ENCODE measurements at regions not wholly inside any gene's neighbourhood (a gene's known extent, or its start where the extent isn't known, plus 50 kb on each side); places are given as distances from the start of the nearest gene placed in this dataset.
A peak's percentile ranks its signal among the peaks of the same experiment; 100 is the strongest.

- no peaks in the 10 kb centered on the region for H4K20me1 ChIP-seq (ENCODE audit: insufficient read depth, low read depth, low read length)
- no peak overlapping the region for H3K9ac ChIP-seq (ENCODE audit: low read length)
- H3K79me2 ChIP-seq (ENCODE audit: low read length) = no peaks in the 10 kb centered on the region
- no peak overlapping the region for H3K27ac ChIP-seq (ENCODE audit: low read length)
- no peaks in the 10 kb centered on the region for H3K9me2 ChIP-seq (replicated peaks; ENCODE audit: insufficient read depth, low read length)
- no peaks in the 10 kb centered on the region for H3K36me3 ChIP-seq (ENCODE audit: insufficient read depth, low read length)
- no peak overlapping the region for H2AFZ ChIP-seq (ENCODE audit: low read length)
- H3K27me3 ChIP-seq (ENCODE audit: low read length) = no peaks in the 10 kb centered on the region
- DNase-seq = no peak
- no peak overlapping the region for H3K4me2 ChIP-seq (ENCODE audit: low read depth, low read length, poor library complexity, severe bottlenecking)
- H3K4me3 ChIP-seq (ENCODE audit: low read length) = no peak overlapping the region
- H3K4me1 ChIP-seq (ENCODE audit: low read length) = peaks cover 23% of the 10 kb centered on the region
- no peaks in the 10 kb centered on the region for H3K9me3 ChIP-seq (ENCODE audit: low read length)
Observed at GRCh38 chr18:47683774-47684173, 246.7 kb downstream of the SMAD2 start.

GRCh38 chr18:47682876-47683275 is 247.6 kb downstream of the SMAD2 start:
- H3K4me3 ChIP-seq (ENCODE audit: low read length) = no peak overlapping the region
- H3K9ac ChIP-seq (ENCODE audit: low read length) = no peak overlapping the region
- no peak overlapping the region for H3K27ac ChIP-seq (ENCODE audit: low read length)
- H3K27me3 ChIP-seq (ENCODE audit: low read length) = no peaks in the 10 kb centered on the region
- H3K79me2 ChIP-seq (ENCODE audit: low read length) = no peaks in the 10 kb centered on the region
- H3K9me2 ChIP-seq (replicated peaks; ENCODE audit: insufficient read depth, low read length) = no peaks in the 10 kb centered on the region
- H4K20me1 ChIP-seq (ENCODE audit: insufficient read depth, low read depth, low read length) = no peaks in the 10 kb centered on the region
- no peaks in the 10 kb centered on the region for H3K36me3 ChIP-seq (ENCODE audit: insufficient read depth, low read length)
- H3K4me2 ChIP-seq (ENCODE audit: low read depth, low read length, poor library complexity, severe bottlenecking) = no peak overlapping the region
- H2AFZ ChIP-seq (ENCODE audit: low read length) = no peak overlapping the region
- H3K4me1 ChIP-seq (ENCODE audit: low read length) = peaks cover 30% of the 10 kb centered on the region
- no peak for DNase-seq
- no peaks in the 10 kb centered on the region for H3K9me3 ChIP-seq (ENCODE audit: low read length)

GRCh38 chr18:47680488-47680887 is 250.0 kb downstream of the SMAD2 start:
- Histone ChIP-seq H2AFZ (ENCODE audit: low read length) (no peak overlapping the region), H3K9me3 (ENCODE audit: low read length) (no peaks in the 10 kb centered on the region), H3K4me2 (ENCODE audit: low read depth, low read length, poor library complexity, severe bottlenecking) (peak overlapping the region; percentile 4), H3K4me1 (ENCODE audit: low read length) (peaks cover 35% of the 10 kb centered on the region), H3K27ac (ENCODE audit: low read length) (peak overlapping the region; percentile 28), H3K4me3 (ENCODE audit: low read length) (no peak overlapping the region), H4K20me1 (ENCODE audit: insufficient read depth, low read depth, low read length) (no peaks in the 10 kb centered on the region), H3K79me2 (ENCODE audit: low read length) (no peaks in the 10 kb centered on the region), H3K36me3 (ENCODE audit: insufficient read depth, low read length) (no peaks in the 10 kb centered on the region), H3K27me3 (ENCODE audit: low read length) (no peaks in the 10 kb centered on the region), H3K9me2 (replicated peaks; ENCODE audit: insufficient read depth, low read length) (no peaks in the 10 kb centered on the region), H3K9ac (ENCODE audit: low read length) (no peak overlapping the region)
- DNase-seq = peak; percentile 42

GRCh38 chr18:47679864-47680263 is 250.6 kb downstream of the SMAD2 start:
- Histone ChIP-seq H3K36me3 (ENCODE audit: insufficient read depth, low read length) (no peaks in the 10 kb centered on the region), H3K27ac (ENCODE audit: low read length) (peak overlapping the region; percentile 28), H3K4me3 (ENCODE audit: low read length) (no peak overlapping the region), H4K20me1 (ENCODE audit: insufficient read depth, low read depth, low read length) (no peaks in the 10 kb centered on the region), H3K9me2 (replicated peaks; ENCODE audit: insufficient read depth, low read length) (no peaks in the 10 kb centered on the region), H3K9ac (ENCODE audit: low read length) (no peak overlapping the region), H3K79me2 (ENCODE audit: low read length) (no peaks in the 10 kb centered on the region), H3K4me1 (ENCODE audit: low read length) (peaks cover 35% of the 10 kb centered on the region), H3K9me3 (ENCODE audit: low read length) (no peaks in the 10 kb centered on the region), H2AFZ (ENCODE audit: low read length) (no peak overlapping the region), H3K27me3 (ENCODE audit: low read length) (no peaks in the 10 kb centered on the region), H3K4me2 (ENCODE audit: low read depth, low read length, poor library complexity, severe bottlenecking) (no peak overlapping the region)
- DNase-seq = peak; percentile 57

- Histone ChIP-seq H3K9me2 (replicated peaks; ENCODE audit: insufficient read depth, low read length) (no peaks in the 10 kb centered on the region), H3K4me1 (ENCODE audit: low read length) (peaks cover 35% of the 10 kb centered on the region), H3K79me2 (ENCODE audit: low read length) (no peaks in the 10 kb centered on the region), H3K9ac (ENCODE audit: low read length) (no peak overlapping the region), H3K4me2 (ENCODE audit: low read depth, low read length, poor library complexity, severe bottlenecking) (no peak overlapping the region), H3K9me3 (ENCODE audit: low read length) (no peaks in the 10 kb centered on the region), H4K20me1 (ENCODE audit: insufficient read depth, low read depth, low read length) (no peaks in the 10 kb centered on the region), H3K36me3 (ENCODE audit: insufficient read depth, low read length) (no peaks in the 10 kb centered on the region), H3K27ac (ENCODE audit: low read length) (peak overlapping the region; percentile 28; the same call in 1 of the 2 replicates), H3K27me3 (ENCODE audit: low read length) (no peaks in the 10 kb centered on the region), H2AFZ (ENCODE audit: low read length) (no peak overlapping the region), H3K4me3 (ENCODE audit: low read length) (no peak overlapping the region)
- DNase-seq = peak; percentile 48
Observed at GRCh38 chr18:47677952-47678351, 252.5 kb downstream of the SMAD2 start.

- DNase-seq = no peak
- no peak overlapping the region for H3K4me2 ChIP-seq (ENCODE audit: low read depth, low read length, poor library complexity, severe bottlenecking)
- no peaks in the 10 kb centered on the region for H3K36me3 ChIP-seq (ENCODE audit: insufficient read depth, low read length)
Observed at GRCh38 chr18:47669815-47670214, 260.6 kb downstream of the SMAD2 start.

GRCh38 chr18:47658498-47658897 is 272.0 kb downstream of the SMAD2 start:
- no peaks in the 10 kb centered on the region for H4K20me1 ChIP-seq (ENCODE audit: insufficient read depth, low read depth, low read length)
- no peaks in the 10 kb centered on the region for H3K27me3 ChIP-seq (ENCODE audit: low read length)
- no peak overlapping the region for H3K4me3 ChIP-seq (ENCODE audit: low read length)
- H3K4me2 ChIP-seq (ENCODE audit: low read depth, low read length, poor library complexity, severe bottlenecking) = no peak overlapping the region
- H3K9ac ChIP-seq (ENCODE audit: low read length) = no peak overlapping the region
- H3K9me2 ChIP-seq (replicated peaks; ENCODE audit: insufficient read depth, low read length) = no peaks in the 10 kb centered on the region
- H3K36me3 ChIP-seq (ENCODE audit: insufficient read depth, low read length) = no peaks in the 10 kb centered on the region
- no peak overlapping the region for H3K27ac ChIP-seq (ENCODE audit: low read length)
- H2AFZ ChIP-seq (ENCODE audit: low read length) = no peak overlapping the region
- no peaks in the 10 kb centered on the region for H3K79me2 ChIP-seq (ENCODE audit: low read length)
- DNase-seq = no peak
- H3K9me3 ChIP-seq (ENCODE audit: low read length) = no peaks in the 10 kb centered on the region
- H3K4me1 ChIP-seq (ENCODE audit: low read length) = no peaks in the 10 kb centered on the region

More at GRCh38 chr18:47669815-47670214, 260.6 kb downstream of the SMAD2 start:
- no peaks in the 10 kb centered on the region for H3K27me3 ChIP-seq (ENCODE audit: low read length)
- no peak overlapping the region for H3K27ac ChIP-seq (ENCODE audit: low read length)
- no peaks in the 10 kb centered on the region for H3K4me1 ChIP-seq (ENCODE audit: low read length)
- H3K9me2 ChIP-seq (replicated peaks; ENCODE audit: insufficient read depth, low read length) = no peaks in the 10 kb centered on the region
- H3K79me2 ChIP-seq (ENCODE audit: low read length) = no peaks in the 10 kb centered on the region
- no peaks in the 10 kb centered on the region for H4K20me1 ChIP-seq (ENCODE audit: insufficient read depth, low read depth, low read length)
- H3K4me3 ChIP-seq (ENCODE audit: low read length) = no peak overlapping the region
- H3K9ac ChIP-seq (ENCODE audit: low read length) = no peak overlapping the region
- no peaks in the 10 kb centered on the region for H3K9me3 ChIP-seq (ENCODE audit: low read length)
- H2AFZ ChIP-seq (ENCODE audit: low read length) = no peak overlapping the region

- Histone ChIP-seq H3K4me2 (ENCODE audit: low read depth, low read length, poor library complexity, severe bottlenecking) (no peak overlapping the region), H3K9ac (ENCODE audit: low read length) (no peak overlapping the region), H3K4me3 (ENCODE audit: low read length) (no peak overlapping the region), H3K36me3 (ENCODE audit: insufficient read depth, low read length) (no peaks in the 10 kb centered on the region), H3K9me2 (replicated peaks; ENCODE audit: insufficient read depth, low read length) (no peaks in the 10 kb centered on the region), H3K27me3 (ENCODE audit: low read length) (no peaks in the 10 kb centered on the region), H3K4me1 (ENCODE audit: low read length) (no peaks in the 10 kb centered on the region), H3K27ac (ENCODE audit: low read length) (no peak overlapping the region), H4K20me1 (ENCODE audit: insufficient read depth, low read depth, low read length) (no peaks in the 10 kb centered on the region), H2AFZ (ENCODE audit: low read length) (no peak overlapping the region), H3K9me3 (ENCODE audit: low read length) (no peaks in the 10 kb centered on the region), H3K79me2 (ENCODE audit: low read length) (no peaks in the 10 kb centered on the region)
- no peak for DNase-seq
Observed at GRCh38 chr18:47654988-47655387, 275.5 kb downstream of the SMAD2 start.

- no peak overlapping the region for H3K4me3 ChIP-seq (ENCODE audit: low read length)
Observed at GRCh38 chr18:47644896-47645295, 285.6 kb downstream of the SMAD2 start.

More at GRCh38 chr18:47644896-47645295, 285.6 kb downstream of the SMAD2 start:
- H4K20me1 ChIP-seq (ENCODE audit: insufficient read depth, low read depth, low read length) = no peaks in the 10 kb centered on the region
- no peaks in the 10 kb centered on the region for H3K9me2 ChIP-seq (replicated peaks; ENCODE audit: insufficient read depth, low read length)
- no peak overlapping the region for H2AFZ ChIP-seq (ENCODE audit: low read length)
- H3K4me1 ChIP-seq (ENCODE audit: low read length) = no peaks in the 10 kb centered on the region
- no peak overlapping the region for H3K9ac ChIP-seq (ENCODE audit: low read length)
- no peaks in the 10 kb centered on the region for H3K36me3 ChIP-seq (ENCODE audit: insufficient read depth, low read length)
- H3K27ac ChIP-seq (ENCODE audit: low read length) = no peak overlapping the region
- H3K27me3 ChIP-seq (ENCODE audit: low read length) = no peaks in the 10 kb centered on the region
- H3K9me3 ChIP-seq (ENCODE audit: low read length) = no peaks in the 10 kb centered on the region
- no peak for DNase-seq
- H3K79me2 ChIP-seq (ENCODE audit: low read length) = no peaks in the 10 kb centered on the region
- H3K4me2 ChIP-seq (ENCODE audit: low read depth, low read length, poor library complexity, severe bottlenecking) = no peak overlapping the region
